Upper lobe of right lung (tissue), 1 donor: ENCODE measurements at regions not wholly inside any gene's neighbourhood (a gene's known extent, or its start where the extent isn't known, plus 50 kb on each side); places are given as distances from the start of the nearest gene placed in this dataset.

Experiments used
- ATAC-seq: fragments of 200-7000 bp; cut with Tn5 transposase; one replicate; pipeline ENCODE4 v1.9.1; 2020; ENCODE audit warnings: mild to moderate bottlenecking, moderate library complexity
- DNase-seq: peaks from one replicate; pipeline ENCODE4 v3.0.0-alpha.2; 2020
- H3K27ac ChIP-seq: fragments of 200-600 bp; one replicate; pipeline ENCODE4 v1.8.0; 2022
- H3K27me3 ChIP-seq: fragments of 200-600 bp; one replicate; pipeline ENCODE4 v1.8.0; 2022; ENCODE audit warnings: mild to moderate bottlenecking
- H3K36me3 ChIP-seq: fragments of 200-600 bp; one replicate; pipeline ENCODE4 v1.8.0; 2022
- H3K4me1 ChIP-seq: fragments of 200-600 bp; one replicate; pipeline ENCODE4 v1.8.0; 2022
- H3K4me3 ChIP-seq: fragments of 200-600 bp; one replicate; pipeline ENCODE4 v1.8.0; 2022; ENCODE audit warnings: mild to moderate bottlenecking
- H3K9me3 ChIP-seq: fragments of 200-600 bp; one replicate; pipeline ENCODE4 v1.8.0; 2022
- CTCF ChIP-seq: fragments of 200-600 bp; IDR thresholded peaks from one replicate; pipeline ENCODE4 v1.8.0; 2022; ENCODE audit warnings: antibody characterized with exemption
- intact Hi-C: fragments of 100-400 bp; cut with DNase I; formaldehyde crosslinking; loops from one replicate; pipeline ENCODE4 v1.11.0; 2022
- donor health status: DM: no; HTN: yes; CAD: no; lungs with severe emphysema.

GRCh38 chr2:126790987-126791780 is 107.5 kb upstream of the TEX51 start:
- intact Hi-C loops: no loop called here
- no peaks in the 10 kb centered on the region for H3K36me3 ChIP-seq
- TF ChIP-seq CTCF: no peak
- no peak overlapping the region for H3K27ac ChIP-seq
- ATAC-seq (no peak), DNase-seq (peak; percentile 17)
- no peak overlapping the region for H3K4me3 ChIP-seq
- no peaks in the 10 kb centered on the region for H3K4me1 ChIP-seq
- H3K27me3 ChIP-seq: no peaks in the 10 kb centered on the region
- H3K9me3 ChIP-seq: no peaks in the 10 kb centered on the region

- H3K36me3 ChIP-seq: no peaks in the 10 kb centered on the region
- ATAC-seq: no peak
- H3K4me1 ChIP-seq: no peaks in the 10 kb centered on the region
- H3K9me3 ChIP-seq: no peaks in the 10 kb centered on the region
- no peak overlapping the region for H3K27ac ChIP-seq
- no peaks in the 10 kb centered on the region for H3K27me3 ChIP-seq
- peak; percentile 23 for DNase-seq
- intact Hi-C loops: no loop called here
- no peak for TF ChIP-seq CTCF
- H3K4me3 ChIP-seq: no peak overlapping the region
These were observed 106.5 kb upstream of the TEX51 start for GRCh38 chr2:126792186-126792585.

GRCh38 chr2:126792993-126793392 is 105.7 kb upstream of the TEX51 start:
- no peak overlapping the region for H3K4me3 ChIP-seq
- H3K27ac ChIP-seq: no peak overlapping the region
- DNase-seq (no peak), ATAC-seq (no peak)
- H3K4me1 ChIP-seq: no peaks in the 10 kb centered on the region
- H3K36me3 ChIP-seq: no peaks in the 10 kb centered on the region
- H3K27me3 ChIP-seq: no peaks in the 10 kb centered on the region
- TF ChIP-seq CTCF: no peak
- no peaks in the 10 kb centered on the region for H3K9me3 ChIP-seq
- intact Hi-C loops: no loop called here

- intact Hi-C loops: no loop called here
- no peak overlapping the region for H3K4me3 ChIP-seq
- H3K27ac ChIP-seq: no peak overlapping the region
- no peaks in the 10 kb centered on the region for H3K36me3 ChIP-seq
- no peaks in the 10 kb centered on the region for H3K27me3 ChIP-seq
- H3K9me3 ChIP-seq: no peaks in the 10 kb centered on the region
- ATAC-seq: no peak
- DNase-seq: peak; percentile 45
- H3K4me1 ChIP-seq: no peaks in the 10 kb centered on the region
- no peak for TF ChIP-seq CTCF
These were observed 104.6 kb upstream of the TEX51 start for GRCh38 chr2:126793885-126794613.

- TF ChIP-seq CTCF: no peak
These were observed 103.0 kb upstream of the TEX51 start for GRCh38 chr2:126795656-126796055.

More at GRCh38 chr2:126795656-126796055, 103.0 kb upstream of the TEX51 start:
- ATAC-seq (no peak), DNase-seq (peak; percentile 18)
- no peaks in the 10 kb centered on the region for H3K4me1 ChIP-seq
- no peak overlapping the region for H3K27ac ChIP-seq
- H3K9me3 ChIP-seq: no peaks in the 10 kb centered on the region
- intact Hi-C loops: no loop called here
- no peaks in the 10 kb centered on the region for H3K36me3 ChIP-seq
- no peak overlapping the region for H3K4me3 ChIP-seq
- H3K27me3 ChIP-seq: no peaks in the 10 kb centered on the region
